ENCODE measurements at regions not wholly inside any gene's neighbourhood (a gene's known extent, or its start where the extent isn't known, plus 50 kb on each side); places are given as distances from the start of the nearest gene placed in this dataset.
"Not testable (repeated sequence)": the region's sequence is repeated elsewhere in the genome, so short reads cannot be mapped to it uniquely, and the experiment has no call there.

- DNase-seq = no peak
- intact Hi-C loops (cut with DNase I) = no loop called here
These were observed 819.2 kb upstream of the EEF2KMT start for GRCh38 chr16:5916711-5917191.

- intact Hi-C loops (cut with DNase I) = no loop called here
- no peak for DNase-seq
These were observed 813.6 kb upstream of the EEF2KMT start for GRCh38 chr16:5911241-5911640.

- intact Hi-C loops (cut with DNase I); DNase-seq: not testable (repeated sequence)
These were observed 812.0 kb upstream of the EEF2KMT start for GRCh38 chr16:5909556-5909955.

GRCh38 chr16:5907544-5907943 lies 809.9 kb upstream of the EEF2KMT start:
- DNase-seq = no peak
- intact Hi-C loops (cut with DNase I) = no loop called here

GRCh38 chr16:5906351-5906750 lies 808.8 kb upstream of the EEF2KMT start:
- DNase-seq = no peak
- intact Hi-C loops (cut with DNase I) = no loop called here

GRCh38 chr16:5905935-5906334 lies 808.3 kb upstream of the EEF2KMT start:
- peak in 1 of 42 donors; percentile 9 for DNase-seq
- intact Hi-C loops (cut with DNase I) = no loop called here

DNA sequence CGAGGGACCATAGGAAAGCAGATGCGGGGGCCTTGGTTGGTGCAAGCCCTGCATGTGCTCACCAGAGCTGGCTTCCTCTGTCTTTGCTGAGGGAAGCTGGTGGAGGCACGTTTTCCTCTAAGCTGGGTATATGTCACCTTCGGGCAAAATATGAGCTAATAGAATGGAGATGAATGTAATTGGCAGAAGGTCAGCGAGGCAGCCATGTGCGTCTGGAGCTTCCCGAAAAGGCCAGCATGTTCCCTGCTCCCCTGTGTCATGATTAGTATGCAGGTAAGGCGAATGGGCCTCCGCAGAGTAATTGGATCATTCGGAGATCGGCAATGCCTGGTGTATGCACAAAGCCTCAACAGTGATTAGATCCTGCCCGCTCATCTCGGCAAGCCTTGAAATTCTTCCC lies 806.2 kb upstream of the EEF2KMT start:
- no peak for DNase-seq
- intact Hi-C loops (cut with DNase I) = no loop called here

DNA sequence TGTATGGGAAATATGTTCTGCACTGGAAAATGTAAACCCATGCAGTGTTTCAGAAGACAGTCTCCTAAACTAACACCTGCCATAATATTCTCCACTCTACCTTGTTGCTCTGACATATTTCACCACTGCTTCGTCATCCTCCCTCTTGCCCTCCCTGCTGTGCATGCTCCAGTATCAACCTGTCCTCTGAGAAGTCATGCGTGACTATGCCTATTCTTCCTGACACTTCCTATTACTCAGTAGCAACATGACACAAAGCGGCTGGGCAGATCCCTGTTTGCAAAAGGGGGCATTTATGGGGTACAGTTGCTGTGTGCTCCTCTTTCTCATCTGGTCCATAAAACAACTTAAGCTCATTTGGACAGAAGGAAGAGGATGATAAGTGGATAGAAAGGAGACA lies 805.6 kb upstream of the EEF2KMT start:
- DNase-seq = peak in 11 of 42 donors; percentile 8 to 68 (median 26)
- intact Hi-C loops (cut with DNase I) = no loop called here

GRCh38 chr16:5900046-5900445 lies 802.5 kb upstream of the EEF2KMT start:
- DNase-seq = no peak
- intact Hi-C loops (cut with DNase I) = no loop called here

- no peak for DNase-seq
- intact Hi-C loops (cut with DNase I) = no loop called here
These were observed 798.4 kb upstream of the EEF2KMT start for GRCh38 chr16:5895976-5896375.

GRCh38 chr16:5895137-5895536 lies 797.5 kb upstream of the EEF2KMT start:
- intact Hi-C loops (cut with DNase I) = no loop called here
- DNase-seq = no peak

- DNase-seq = peak in 9 of 42 donors; percentile 15 to 48 (median 22)
- intact Hi-C loops (cut with DNase I) = no loop called here
These were observed 793.7 kb upstream of the EEF2KMT start for GRCh38 chr16:5891296-5891695.

- DNase-seq = no peak
These were observed 787.9 kb upstream of the EEF2KMT start for GRCh38 chr16:5885521-5885920.

GRCh38 chr16:5884996-5885395 lies 787.4 kb upstream of the EEF2KMT start:
- intact Hi-C loops (cut with DNase I) = no loop called here
- peak in 8 of 42 donors; percentile 7 to 53 (median 28) for DNase-seq

More at GRCh38 chr16:5885521-5885920, 787.9 kb upstream of the EEF2KMT start:
- intact Hi-C loops (cut with DNase I) = no loop called here

GRCh38 chr16:5884339-5884738 lies 786.7 kb upstream of the EEF2KMT start:
- intact Hi-C loops (cut with DNase I) = no loop called here
- no peak for DNase-seq

DNA sequence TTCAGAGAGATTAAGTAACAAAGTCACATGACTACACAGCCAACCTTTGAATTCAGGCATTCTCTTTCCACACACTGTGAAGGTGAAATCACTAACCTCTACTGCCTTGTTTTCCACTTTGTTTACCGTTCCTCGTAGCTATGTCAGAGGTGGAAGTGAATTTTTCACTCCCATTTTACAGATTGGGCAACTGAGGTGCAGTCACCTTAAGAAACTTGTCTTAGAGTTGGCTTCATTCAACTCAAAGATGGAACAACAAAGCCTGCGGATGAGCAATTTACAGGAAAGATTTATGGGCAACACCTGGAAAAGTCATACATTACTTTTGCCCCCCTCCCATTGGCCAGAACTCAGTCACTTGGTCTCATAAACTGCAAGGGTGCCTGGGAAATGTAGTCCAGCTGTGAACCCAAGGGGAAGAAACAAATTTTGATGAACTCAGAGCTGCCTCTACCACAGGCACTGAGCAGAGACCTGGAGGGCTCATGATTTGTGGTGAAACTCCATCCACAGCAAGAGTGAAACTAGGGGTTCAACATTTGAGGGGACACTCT lies 784.6 kb upstream of the EEF2KMT start:
- no peak for DNase-seq
- intact Hi-C loops (cut with DNase I) = no loop called here

DNA sequence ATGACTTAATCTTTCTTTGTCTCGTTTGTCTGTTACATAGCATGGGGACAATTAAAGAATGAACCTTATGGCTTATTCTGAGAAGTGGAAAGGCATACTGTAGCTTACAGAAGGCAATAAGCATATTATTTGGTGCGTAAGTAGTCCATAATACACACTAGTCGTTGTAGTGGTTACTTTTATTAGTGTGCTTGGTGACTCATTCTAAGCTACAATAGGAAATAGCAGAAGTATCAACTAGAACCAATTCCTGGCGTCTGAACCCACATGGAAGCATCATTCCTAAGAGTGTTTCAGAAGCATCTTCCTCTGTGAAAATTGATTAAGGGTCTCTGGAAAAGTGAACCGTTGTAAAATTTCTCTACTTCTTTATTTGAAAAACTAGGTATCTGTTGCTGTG lies 777.8 kb upstream of the EEF2KMT start:
- intact Hi-C loops (cut with DNase I) = no loop called here
- DNase-seq = no peak

DNA sequence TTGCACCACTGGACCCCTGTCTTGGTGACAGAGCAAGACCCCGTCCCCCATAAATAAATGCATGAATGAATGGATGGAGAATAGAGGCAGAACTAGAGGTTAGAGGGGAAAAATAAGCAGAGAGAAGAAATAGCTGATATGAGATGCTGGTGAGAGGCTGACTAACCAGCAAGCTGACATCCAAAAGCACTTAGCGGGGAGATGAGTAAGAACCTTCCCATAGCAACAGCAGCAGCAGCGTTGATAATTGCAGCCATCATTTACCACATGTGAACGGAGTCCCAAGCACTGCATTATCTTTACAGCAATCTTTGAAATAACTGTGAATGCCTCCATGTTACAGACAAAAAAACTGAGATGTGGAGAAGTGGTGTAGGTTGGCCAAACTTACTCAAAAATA lies 777.3 kb upstream of the EEF2KMT start:
- DNase-seq = peak in 24 of 42 donors; percentile 14 to 77 (median 36)
- intact Hi-C loops (cut with DNase I) = no loop called here

GRCh38 chr16:5873221-5873620 lies 775.6 kb upstream of the EEF2KMT start:
- intact Hi-C loops (cut with DNase I) = no loop called here
- DNase-seq = no peak

- DNase-seq = peak in 1 of 42 donors; percentile 7
- intact Hi-C loops (cut with DNase I) = no loop called here
These were observed 773.5 kb upstream of the EEF2KMT start for GRCh38 chr16:5870886-5871691.

- intact Hi-C loops (cut with DNase I) = no loop called here
- no peak for DNase-seq
These were observed 769.7 kb upstream of the EEF2KMT start for GRCh38 chr16:5867250-5867649.
